ENCODE measurements at regions not wholly inside any gene's neighbourhood (a gene's known extent, or its start where the extent isn't known, plus 50 kb on each side); places are given as distances from the start of the nearest gene placed in this dataset.

DNA sequence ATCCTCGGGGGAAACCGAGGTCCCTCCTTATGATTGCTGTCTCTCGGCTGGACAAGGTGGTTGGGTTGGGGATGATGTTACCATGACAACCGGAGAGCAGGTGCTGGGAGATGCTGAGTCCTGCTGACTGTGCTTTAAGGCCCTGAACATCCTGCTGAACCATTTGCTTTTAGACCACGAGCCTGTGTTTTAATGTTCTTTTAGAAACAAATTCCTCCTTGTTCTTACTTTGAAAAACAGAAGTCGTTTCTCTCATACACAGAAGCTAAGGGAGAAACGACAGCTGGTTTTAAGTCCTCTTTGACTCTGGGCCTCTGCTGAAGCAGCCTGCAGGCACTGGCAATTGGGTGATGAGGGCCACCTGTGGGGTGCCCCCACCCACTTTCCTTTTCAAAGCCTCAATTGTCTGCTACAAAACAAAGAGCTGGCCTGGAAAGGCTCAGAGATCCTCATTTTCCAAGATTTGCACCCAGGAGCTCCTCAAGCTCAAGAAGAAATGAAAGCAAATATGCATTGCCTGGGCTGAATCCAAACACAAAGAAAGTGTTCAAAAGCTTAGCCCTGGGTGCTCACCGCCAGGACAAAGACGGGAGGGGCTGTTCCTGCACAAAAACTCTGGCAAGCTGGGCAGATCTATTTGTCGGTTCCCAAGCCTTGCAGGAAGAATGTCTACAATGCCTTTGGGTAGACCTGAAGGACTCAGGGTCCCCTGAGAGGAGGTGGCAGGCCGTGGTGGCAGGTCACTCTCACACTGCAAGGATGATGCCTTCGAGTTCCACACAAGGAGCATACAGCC lies 90.0 kb upstream of the CLMN start:
- DNase-seq = no peak

DNA sequence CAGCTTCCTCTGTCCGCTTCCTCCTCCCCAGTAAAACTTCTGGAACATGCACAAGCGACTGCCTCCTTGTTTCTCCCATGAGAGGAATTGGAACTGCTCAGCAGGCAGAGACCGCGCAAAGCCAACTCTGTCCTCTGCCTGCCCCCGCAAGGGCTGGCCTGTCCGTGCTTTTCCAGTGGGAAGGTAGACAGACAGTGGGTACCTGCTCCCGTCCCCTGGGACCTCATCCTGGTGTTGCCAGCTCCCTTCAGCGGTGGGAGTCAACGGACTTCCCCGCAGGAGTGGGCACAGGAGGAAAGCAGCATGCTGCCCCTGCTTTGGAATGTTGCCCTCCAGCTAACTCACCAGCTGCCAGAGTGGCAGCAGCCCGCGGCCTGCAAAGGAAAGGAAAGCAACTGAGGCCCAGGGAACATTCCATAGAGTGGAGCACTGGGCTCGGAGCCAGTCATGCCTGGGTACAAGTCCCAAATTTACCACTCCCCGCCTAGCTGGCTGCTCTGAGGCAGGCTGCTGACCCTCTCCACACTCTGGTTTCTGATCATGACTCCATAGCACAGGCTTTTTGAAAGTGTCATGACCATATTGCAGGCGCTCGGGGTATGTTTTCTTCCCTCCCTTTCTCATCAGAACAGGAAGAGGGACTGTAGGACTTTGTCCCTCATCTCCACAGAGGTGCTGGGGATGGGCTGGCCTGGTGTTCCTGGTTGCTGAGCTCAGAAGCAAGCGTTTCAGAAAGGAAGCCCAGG lies 89.2 kb upstream of the CLMN start:
- no peak for DNase-seq

- no peak for DNase-seq
Measured at GRCh38 chr14:95407354-95407753, 87.6 kb upstream of the CLMN start.

DNA sequence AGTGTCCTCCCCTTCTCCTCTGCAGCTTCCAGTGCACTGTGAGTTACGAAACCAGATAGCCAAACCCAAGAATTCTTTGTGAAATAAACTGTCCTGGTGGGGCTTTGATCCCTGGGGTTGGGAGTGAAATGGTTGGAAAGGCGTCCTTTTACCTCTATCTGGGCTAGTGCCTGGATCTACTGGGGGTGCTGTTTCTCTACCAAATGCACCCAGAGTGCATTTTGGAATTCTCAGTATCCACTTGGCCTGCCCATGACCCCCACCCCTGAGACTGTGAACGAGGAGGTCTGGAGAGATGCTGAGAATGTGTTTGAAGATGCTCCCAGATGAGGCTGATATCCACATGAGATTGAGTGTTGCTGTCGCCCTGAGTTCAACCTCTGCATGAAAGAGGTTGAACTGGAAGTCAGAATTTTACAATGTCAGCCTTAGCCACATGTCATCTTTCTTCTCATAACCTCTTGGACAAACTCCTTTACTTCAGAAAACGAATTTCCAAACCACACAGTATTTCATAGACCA lies 87.1 kb upstream of the CLMN start:
- no peak for DNase-seq

- no peak for DNase-seq
Measured at GRCh38 chr14:95404583-95404982, 84.9 kb upstream of the CLMN start.

GRCh38 chr14:95402578-95402977 lies 82.9 kb upstream of the CLMN start:
- DNase-seq = no peak

GRCh38 chr14:95402176-95402575 lies 82.5 kb upstream of the CLMN start:
- no peak for DNase-seq

GRCh38 chr14:95398630-95399547 lies 79.2 kb upstream of the CLMN start:
- DNase-seq = no peak

DNA sequence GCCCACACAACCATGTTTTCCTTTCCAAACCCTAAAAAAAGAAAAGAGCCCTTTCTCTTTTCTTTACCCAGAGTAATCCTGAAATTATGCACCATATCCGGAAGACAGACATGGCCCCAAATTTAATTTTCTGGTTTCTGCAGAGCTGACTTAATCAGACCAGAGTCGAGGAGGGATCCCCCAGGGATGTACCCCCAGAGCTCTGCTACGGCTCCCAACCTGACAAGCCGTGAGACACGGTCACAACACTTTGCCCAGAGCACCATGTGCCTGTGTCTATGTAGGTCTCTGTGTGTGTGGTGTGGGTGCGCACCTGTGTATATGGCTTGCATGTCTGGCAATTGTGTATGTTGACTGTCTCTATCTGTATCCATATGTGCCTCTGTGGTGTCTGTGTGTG lies 77.6 kb upstream of the CLMN start:
- no peak for DNase-seq

DNA sequence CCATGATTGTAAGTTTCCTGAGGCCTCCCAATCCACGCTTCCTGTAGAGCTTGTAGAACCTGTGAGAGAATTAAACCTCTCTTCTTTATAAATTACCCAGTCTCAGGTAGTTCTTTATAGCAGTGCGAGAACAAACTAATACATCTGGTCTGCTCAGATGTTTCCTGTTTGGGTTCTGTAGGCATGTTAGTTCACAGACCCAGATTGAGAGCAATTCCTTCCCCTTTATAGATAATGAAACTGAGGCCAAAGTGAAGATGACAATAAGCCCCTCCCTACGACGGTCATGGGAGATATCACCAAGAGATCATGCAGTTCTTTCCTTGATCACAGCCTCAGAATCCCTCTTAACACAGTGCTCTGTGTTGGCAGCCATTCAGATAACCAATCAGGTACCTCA lies 76.5 kb upstream of the CLMN start:
- DNase-seq = no peak

DNA sequence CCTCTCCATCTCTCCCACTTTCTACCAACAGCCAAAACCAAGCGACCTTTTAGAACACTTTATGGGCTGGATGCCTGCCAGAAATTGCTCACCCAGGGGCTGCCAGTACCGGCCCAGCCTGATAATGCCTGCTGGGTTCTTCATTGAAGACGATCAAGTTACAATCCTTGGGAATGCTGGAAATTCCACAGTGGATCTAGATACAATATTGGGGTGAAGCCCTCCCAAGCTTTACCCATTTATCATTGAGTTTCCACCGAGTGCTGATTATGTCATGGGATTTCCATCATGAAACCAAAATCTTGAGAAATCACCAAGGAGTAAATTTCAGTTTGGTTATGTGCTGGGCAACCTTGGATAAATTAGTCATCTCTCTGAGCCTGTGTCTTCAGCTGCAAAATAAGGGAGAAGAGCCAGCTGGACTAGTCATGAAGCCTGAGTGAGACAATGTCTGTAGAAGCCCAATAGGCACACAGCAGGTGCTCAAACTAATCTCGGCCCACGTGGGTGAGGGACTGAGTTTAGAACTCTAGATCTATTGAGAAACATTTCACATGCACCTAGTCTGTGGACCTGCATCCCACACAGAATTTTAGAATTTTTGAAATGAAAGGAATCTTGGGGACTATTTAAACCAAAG lies 75.5 kb upstream of the CLMN start:
- DNase-seq = no peak

GRCh38 chr14:95394297-95395097 lies 74.8 kb upstream of the CLMN start:
- no peak for DNase-seq

GRCh38 chr14:95392841-95393240 lies 73.1 kb upstream of the CLMN start:
- DNase-seq = no peak

GRCh38 chr14:95391331-95391730 lies 71.6 kb upstream of the CLMN start:
- DNase-seq = no peak

GRCh38 chr14:95389471-95390011 lies 69.8 kb upstream of the CLMN start:
- DNase-seq = no peak

DNA sequence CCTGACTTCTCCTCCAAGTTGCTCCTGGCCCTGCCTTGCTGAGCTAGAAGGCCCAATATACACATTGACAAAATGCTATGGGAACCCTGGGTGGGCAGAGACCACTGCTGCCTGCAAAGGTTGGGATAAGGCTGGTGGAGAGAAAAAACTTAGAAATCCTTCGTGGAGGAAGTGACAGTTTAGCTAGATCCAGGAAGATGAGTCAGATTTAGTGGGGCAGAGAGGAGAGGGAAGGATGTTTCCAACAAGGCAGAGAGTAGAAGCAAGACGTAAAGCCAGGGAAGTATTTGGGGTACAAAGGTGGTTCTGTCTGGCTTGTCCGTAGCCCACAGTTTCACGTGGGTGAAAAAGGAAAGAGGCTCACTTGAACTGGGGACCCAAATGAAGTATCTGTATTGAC lies 69.0 kb upstream of the CLMN start:
- DNase-seq = no peak

DNA sequence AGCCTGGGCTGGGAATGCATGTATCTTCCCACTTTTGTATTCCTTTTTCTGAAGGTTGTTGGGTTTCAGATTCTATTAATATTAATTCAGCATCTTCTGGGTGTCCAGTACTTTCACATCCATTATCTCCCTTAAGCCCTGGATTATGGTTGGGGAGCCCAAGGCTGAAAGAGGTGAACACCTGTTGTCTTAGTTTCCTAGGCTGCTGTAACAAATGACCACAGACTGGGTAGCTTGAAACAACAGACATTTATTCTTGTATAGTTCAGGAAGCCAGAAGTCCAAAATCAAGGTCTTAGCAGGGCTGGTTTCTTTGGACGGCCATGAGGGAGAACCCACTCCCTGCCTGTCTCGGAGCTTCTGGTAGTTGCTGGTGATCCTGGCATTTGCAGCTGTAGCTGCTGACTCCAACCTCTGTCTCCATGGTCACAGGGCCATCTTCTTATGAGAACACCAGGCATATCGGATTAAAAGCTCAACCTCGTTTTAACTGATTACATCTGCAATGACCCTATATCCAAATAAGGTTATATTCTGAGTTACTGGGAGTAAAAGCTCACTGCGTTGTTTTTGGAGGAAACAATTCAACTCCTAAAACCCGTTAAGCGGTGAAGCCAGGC lies 68.2 kb upstream of the CLMN start:
- no peak for DNase-seq

DNA sequence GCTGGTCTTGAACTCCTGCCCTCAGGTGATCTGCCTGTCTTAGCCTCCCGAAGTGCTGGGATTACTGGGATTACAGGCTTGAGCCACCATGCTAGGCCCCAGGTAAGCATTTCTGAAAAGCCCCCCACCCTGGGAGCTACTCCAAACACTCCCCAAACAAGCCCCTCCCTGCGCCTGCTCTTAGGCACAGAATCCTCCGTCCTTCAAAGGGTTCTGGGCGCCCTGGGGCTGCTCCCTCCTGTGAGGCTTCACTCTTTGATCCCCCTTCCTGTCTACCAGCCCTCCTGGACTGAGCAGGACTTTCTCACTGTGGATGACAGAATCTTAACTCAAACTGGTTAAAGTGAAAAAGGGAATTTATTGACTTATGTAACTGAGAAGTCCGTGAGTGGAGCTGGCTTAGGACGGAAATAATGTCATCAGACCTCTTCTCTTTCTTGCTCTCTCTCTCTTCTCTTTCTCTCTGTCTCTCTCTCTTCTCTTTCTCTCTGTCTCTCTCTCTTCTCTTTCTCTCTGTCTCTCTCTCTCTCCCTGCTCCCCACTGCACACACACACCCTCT lies 66.9 kb upstream of the CLMN start:
- DNase-seq = no peak

DNA sequence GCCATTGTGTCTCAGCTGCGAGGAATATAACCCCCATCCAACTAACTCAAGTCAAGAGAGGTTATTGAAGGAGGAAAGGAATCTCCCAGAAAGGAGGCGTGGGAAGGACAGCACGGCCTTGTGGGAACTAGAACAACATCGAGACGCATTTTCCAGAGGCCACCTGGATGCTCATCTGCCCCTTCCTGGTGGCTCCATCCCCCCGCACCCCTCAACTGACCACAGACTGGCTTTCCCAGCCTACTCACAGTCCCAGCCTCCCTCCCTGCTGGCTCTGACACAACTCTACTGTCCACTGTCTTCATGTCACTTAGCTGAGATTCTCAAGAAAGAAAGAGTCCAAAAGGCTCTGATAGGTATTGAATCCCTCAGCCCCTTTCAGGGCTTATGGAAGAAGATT lies 66.0 kb upstream of the CLMN start:
- no peak for DNase-seq

- DNase-seq = no peak
Measured at GRCh38 chr14:95382747-95383146, 63.0 kb upstream of the CLMN start.

GRCh38 chr14:95381726-95382125 lies 62.0 kb upstream of the CLMN start:
- DNase-seq = no peak

All from NCI-H446 (cell line).